ENCODE measurements at regions not wholly inside any gene's neighbourhood (a gene's known extent, or its start where the extent isn't known, plus 50 kb on each side); places are given as distances from the start of the nearest gene placed in this dataset.

DNA sequence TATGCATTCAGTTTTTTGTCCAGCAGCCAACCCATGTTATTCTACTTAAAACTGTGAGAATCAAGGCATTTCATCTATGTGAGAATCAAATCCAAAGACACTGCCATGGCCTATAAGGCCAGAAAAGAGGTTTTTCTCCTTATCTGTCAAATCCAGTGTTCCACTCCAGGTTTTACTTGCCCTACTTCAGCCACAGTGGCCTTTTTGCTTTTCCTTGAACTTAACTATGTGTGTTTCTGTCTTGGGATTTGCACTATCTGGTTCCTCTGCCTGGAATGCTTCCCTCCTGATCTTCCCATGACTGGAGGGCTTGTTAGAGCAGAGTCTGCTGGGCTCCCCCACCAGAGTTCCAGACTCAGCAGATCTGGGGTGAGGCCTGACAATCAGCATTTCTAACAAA lies 113.1 kb upstream of the DOK5 start:
- TF ChIP-seq, protein P1, sequence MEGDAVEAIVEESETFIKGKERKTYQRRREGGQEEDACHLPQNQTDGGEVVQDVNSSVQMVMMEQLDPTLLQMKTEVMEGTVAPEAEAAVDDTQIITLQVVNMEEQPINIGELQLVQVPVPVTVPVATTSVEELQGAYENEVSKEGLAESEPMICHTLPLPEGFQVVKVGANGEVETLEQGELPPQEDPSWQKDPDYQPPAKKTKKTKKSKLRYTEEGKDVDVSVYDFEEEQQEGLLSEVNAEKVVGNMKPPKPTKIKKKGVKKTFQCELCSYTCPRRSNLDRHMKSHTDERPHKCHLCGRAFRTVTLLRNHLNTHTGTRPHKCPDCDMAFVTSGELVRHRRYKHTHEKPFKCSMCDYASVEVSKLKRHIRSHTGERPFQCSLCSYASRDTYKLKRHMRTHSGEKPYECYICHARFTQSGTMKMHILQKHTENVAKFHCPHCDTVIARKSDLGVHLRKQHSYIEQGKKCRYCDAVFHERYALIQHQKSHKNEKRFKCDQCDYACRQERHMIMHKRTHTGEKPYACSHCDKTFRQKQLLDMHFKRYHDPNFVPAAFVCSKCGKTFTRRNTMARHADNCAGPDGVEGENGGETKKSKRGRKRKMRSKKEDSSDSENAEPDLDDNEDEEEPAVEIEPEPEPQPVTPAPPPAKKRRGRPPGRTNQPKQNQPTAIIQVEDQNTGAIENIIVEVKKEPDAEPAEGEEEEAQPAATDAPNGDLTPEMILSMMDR (IDR thresholded peaks at IDR 0.05): no peak
- TF ChIP-seq EZH2 (IDR thresholded peaks at IDR 0.05): no peak
- TF ChIP-seq EZH2phosphoT487 (IDR thresholded peaks at IDR 0.05): no peak
